ENCODE measurements at regions not wholly inside any gene's neighbourhood (a gene's known extent, or its start where the extent isn't known, plus 50 kb on each side); places are given as distances from the start of the nearest gene placed in this dataset.

DNA sequence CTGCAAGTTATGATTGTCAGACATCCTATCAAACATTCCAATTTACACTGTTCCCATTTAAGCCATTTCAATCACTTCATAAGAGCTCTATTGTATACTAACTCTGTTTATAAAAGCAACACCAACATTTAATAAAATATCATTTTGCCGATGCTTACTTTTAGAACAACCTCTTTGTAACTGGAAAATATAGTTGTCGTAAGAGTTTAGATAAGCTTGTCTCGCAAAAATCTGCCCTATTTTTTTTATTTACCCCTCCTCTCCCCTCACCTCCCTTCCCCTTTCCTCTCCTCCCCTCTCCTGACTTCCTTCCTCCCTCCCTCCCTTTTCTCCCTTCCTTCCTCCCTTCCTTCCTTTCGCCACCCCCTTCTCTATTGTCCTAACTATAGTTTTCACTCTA lies 105.7 kb upstream of the PEX5L start:
- TF ChIP-seq PPARD (CRISPR knock-in tag; IDR thresholded peaks at IDR 0.05) (no peak), CBFB (CRISPR knock-in tag; IDR thresholded peaks at IDR 0.05) (no peak), SRSF9 (IDR thresholded peaks at IDR 0.05; ENCODE audit: borderline replicate concordance, low read depth, low read length) (no peak), EZH2 (IDR thresholded peaks at IDR 0.05; ENCODE audit: borderline replicate concordance, low read depth, low read length) (no peak)
- TF ChIP-seq, protein P1, sequence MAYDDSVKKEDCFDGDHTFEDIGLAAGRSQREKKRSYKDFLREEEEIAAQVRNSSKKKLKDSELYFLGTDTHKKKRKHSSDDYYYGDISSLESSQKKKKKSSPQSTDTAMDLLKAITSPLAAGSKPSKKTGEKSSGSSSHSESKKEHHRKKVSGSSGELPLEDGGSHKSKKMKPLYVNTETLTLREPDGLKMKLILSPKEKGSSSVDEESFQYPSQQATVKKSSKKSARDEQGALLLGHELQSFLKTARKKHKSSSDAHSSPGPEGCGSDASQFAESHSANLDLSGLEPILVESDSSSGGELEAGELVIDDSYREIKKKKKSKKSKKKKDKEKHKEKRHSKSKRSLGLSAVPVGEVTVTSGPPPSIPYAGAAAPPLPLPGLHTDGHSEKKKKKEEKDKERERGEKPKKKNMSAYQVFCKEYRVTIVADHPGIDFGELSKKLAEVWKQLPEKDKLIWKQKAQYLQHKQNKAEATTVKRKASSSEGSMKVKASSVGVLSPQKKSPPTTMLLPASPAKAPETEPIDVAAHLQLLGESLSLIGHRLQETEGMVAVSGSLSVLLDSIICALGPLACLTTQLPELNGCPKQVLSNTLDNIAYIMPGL (CRISPR knock-in tag; IDR thresholded peaks at IDR 0.05) = no peak
- TF ChIP-seq, protein P2, sequence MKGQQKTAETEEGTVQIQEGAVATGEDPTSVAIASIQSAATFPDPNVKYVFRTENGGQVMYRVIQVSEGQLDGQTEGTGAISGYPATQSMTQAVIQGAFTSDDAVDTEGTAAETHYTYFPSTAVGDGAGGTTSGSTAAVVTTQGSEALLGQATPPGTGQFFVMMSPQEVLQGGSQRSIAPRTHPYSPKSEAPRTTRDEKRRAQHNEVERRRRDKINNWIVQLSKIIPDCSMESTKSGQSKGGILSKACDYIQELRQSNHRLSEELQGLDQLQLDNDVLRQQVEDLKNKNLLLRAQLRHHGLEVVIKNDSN (CRISPR knock-in tag; IDR thresholded peaks at IDR 0.05) = no peak
